ENCODE measurements at regions not wholly inside any gene's neighbourhood (a gene's known extent, or its start where the extent isn't known, plus 50 kb on each side); places are given as distances from the start of the nearest gene placed in this dataset.

DNA sequence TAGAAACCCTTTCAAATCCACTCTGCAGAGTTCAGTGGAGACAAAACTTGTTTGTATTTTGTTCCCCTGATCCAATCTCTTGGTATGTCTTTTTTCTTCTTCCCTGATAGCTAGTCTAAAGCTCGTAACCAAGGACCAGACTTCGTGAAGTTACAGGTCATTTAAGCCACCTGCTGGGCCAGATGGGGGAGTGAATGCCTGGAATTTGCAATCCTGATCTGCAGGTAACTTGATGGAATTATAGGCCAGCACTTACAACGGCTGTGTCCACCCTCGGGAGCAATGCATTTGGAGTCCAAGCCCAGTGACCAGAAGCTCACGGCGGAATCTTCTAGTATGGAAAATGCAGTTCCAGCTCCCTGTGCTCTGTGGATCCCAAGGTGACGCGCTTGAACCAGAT lies 566.9 kb downstream of the TCERG1L start:
- DNase-seq (ENCODE audit: low read depth) = no peak

DNA sequence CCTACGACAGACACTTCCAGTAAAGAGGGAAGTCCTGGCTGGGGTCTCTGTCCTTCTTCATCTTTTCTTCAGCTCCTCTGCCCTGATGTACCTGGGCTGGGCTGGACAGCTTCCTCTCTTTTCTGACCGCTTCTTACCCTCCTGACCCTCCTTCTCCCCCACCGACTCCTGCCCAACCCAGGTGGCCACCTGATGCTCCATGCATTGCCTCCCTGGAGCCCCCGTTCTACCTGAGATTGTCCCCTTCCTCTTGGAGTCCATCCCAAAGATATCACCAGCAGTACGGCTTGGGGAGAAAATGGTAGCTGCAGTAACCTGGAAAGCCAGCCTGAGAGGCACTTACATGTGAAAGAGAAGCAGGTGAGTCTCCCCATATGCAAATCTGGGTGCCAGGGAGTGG lies 566.3 kb downstream of the TCERG1L start:
- no peak for DNase-seq (ENCODE audit: low read depth)

DNA sequence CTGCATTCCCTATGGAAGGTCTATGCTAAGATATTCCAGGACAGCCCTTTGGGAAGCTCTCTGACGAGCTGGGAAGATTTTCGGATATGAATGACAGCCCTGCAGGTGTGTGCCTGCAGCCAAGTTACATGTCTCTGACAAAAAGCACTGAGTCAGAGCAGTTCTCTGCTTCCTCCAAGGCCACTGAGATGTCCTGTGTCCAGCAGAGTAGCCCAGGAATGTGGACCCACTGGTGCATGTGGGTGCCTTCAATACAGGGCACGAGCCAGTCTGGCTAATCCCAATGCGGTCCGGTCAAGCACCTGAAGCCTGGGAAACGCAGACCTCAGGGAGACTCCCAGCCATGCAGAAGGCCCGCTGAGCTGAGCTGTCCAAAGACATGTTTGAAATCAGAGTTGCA lies 565.7 kb downstream of the TCERG1L start:
- DNase-seq (ENCODE audit: low read depth) = no peak

DNA sequence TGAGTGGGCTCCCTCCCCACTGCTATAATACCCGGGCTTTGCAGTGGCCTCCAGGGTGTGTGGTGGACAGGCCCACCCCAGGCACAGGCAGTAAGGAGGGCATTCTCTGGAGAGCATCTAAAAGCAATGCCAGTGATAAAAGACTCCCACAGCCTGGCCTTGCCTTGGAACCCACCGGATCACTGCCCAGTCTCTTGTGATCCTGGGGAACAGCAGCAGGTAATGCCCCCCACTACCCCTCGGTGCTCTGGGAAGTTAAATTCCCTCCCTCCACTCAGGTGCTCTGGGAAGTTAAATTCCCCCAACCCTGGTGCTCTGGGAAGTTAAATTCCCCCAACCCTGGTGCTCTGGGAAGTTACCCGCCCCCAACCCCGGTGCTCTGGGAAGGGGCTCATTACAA lies 565.2 kb downstream of the TCERG1L start:
- no peak for DNase-seq (ENCODE audit: low read depth)

DNA sequence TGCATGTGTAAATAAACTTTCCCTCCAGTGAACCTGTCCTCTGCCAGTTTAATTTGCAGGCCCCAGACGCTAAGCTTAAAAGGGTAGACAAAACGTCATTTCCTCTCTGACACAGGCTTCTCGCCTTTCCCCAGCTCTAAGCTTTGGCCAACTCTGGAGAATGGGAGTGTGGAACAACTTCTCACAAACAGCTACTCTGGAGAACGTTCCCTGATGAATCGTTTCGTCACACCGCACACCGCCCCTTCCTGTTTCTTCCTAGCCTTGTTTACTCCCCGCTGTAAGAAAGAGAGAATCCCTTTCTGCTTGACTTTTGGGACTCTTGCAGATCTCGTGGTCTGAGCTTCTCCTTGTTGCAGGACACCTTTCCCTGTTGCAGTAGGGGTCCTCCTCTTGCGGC lies 564.2 kb downstream of the TCERG1L start:
- DNase-seq (ENCODE audit: low read depth) = no peak

DNA sequence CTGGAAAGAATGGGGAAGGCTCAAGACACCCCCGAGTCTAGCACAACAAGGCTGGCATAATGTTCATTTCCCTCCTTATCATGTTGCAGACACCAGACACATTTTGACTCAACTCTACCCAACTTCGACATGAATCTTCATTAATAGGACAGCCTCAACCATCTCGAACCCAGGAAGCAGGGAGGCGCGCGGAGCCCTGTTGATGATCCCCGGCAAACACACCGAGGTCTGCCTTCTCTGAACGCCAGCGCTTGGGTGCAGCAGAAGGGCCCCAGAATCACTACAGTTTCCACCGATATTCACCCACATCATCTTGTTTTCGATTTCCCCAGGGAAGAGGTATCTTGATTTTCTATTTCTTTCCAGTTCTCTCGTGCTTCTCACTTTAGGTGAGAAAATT lies 563.6 kb downstream of the TCERG1L start:
- DNase-seq (ENCODE audit: low read depth) = no peak

DNA sequence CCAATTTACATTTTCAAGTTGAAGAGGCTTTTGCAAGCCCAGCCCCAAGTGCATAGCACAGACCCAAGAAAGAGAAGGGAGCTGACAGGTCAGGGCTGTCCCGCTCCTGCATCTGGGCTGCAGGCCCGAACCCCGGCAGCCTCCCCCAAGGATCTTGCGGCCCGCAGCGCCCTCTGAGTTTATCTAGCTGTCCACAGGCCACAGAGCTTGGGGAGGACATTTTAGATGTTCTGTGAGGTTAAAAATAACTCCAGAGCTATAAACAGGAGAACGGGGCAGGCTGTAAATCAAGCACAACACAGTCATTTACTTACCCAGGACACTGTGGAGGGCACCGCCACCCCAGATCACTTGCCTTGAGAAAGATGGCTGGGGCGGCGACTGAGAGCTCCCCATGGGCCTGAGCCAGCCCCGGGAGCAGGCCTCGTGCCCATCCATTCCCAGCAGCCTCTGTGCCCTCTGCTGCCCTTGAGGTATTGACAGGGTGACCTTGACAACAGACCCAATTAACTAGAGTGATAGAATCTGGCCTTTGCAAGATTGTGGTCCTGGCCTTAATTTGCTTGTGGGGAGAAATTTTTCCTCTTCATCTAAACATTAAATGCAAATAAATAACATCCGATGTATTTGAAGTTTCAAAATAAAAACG lies 563.0 kb downstream of the TCERG1L start:
- no peak for DNase-seq (ENCODE audit: low read depth)

DNA sequence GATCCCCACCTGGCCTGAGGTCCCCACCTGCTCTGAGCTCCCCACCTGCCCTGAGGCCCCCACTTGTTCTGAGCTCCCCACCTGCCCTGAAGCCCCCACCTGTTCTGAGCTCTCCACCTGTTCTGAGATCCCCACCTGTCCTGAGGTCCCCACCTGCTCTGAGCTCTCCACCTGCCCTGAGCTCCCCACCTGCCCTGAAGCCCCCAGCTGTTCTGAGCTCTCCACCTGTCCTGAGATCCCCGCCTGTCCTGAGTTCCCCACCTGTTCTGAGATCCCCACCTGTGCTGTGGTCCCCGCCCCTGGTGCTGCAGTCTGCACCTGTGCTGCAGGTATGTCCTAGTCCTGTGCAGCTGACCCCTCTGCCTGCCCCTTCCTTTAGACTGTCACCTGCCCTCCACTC lies 561.6 kb downstream of the TCERG1L start:
- no peak for DNase-seq (ENCODE audit: low read depth)

DNA sequence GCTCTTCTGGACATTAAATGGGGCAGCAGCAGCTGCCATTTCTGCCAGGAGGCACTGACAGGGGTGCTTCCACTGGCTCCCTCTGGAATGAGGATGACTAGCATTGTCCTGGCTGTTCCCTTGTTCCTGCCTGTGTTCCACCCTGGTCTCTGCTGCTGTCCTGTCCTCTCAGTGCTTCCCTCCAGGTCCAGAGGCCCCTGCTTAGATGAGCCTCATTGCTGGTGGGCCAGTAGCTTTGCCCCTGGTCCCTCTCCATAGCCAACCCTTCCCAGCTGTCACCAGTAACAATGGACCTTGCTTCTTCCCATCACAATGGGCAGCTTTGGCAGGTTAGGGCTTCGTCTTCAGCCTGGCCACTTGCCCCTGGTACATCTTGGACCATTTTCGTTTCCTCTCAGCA lies 561.1 kb downstream of the TCERG1L start:
- no peak for DNase-seq (ENCODE audit: low read depth)

DNA sequence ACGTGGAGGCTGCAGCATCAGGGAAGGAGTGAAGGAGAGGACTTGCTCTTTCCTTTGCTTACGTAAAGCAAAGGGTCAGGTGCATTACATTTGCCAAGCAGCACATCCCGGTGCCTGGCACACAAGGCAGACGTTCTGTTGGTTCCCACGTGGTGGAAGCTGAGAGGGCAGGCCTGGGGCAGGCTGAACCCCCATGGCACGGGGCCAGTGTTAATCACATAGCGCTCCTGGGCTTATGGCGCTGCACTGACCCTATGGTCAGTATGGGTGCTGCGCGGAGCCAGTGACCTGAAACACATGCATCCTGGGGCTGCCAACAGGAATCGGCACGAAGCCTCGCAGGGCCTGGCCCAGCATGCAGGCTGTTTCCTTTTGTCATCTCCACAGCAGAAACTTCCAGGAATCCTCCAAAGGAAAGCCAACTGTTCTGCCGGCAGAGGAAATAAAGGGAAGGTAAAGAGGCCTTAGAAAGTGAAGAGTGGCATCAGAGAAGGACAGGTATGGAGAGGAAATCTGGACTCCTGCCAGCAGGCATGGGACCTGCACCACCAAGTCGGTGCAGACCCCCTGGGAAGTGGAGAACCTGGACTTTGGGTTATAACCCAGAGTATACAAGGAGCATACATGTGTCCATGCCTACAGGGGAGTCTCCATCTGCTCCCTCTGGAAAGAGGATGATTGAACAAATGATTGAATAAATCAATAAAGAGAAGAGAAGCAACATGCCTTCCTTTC lies 560.2 kb downstream of the TCERG1L start:
- DNase-seq (ENCODE audit: low read depth) = no peak

DNA sequence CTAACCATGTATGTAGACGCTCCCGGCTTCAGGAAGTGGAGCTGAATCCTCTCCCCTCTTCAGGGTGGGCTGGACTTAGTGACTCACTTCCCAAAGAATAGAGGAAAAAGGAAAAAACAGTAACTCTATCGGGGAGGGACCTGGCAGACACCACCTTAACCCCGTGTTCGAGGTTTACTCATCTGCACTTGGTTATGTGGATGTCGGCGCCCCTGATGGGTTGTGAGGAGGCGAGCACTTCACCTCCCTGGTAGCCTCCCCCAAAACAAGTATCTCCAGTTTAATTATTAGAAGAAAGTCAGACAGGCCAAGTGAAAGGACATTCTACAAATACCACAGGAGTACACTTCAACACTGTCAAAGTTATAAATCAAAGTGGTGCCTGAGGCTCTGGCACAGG lies 559.7 kb downstream of the TCERG1L start:
- DNase-seq (ENCODE audit: low read depth) = no peak

DNA sequence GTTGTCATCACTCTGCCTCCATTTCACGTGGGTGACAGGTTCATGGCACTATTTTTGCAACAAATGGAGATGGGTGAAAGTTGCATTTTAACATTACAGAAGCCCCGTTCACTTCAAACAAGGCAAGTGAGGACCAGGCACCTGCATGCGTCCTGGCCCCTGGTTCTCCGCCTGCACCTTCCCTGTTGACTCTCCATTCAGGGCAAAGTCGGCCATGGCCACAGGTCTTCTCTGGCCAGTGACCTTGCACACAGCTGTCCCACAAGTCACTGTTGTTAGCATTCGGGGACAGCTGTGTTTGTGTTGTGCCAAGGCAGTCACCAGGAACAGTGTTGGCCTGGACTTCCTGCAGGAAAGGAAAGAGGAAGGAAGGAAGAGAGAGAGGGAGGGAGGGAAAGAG lies 554.9 kb downstream of the TCERG1L start:
- DNase-seq (ENCODE audit: low read depth) = no peak

DNA sequence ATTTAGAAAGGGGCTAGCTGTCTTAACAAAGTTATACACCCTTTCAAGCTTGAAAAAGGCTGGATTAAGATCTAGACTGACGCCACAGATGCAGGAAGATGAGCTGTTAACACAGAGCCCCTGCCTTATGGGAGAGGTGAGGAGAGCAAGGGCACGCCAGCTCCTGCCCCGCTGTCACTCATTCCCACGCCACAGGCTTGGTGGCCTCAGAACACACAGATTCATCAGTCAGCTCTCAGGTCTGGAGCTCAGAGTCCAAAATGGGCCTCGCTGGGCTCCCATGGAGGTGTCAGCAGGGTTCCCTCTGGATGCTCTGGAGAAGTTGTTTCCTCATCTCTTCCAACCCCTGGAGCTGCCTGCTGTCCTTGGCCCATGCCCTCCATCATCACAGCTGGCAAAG lies 554.2 kb downstream of the TCERG1L start:
- DNase-seq (ENCODE audit: low read depth) = no peak

DNA sequence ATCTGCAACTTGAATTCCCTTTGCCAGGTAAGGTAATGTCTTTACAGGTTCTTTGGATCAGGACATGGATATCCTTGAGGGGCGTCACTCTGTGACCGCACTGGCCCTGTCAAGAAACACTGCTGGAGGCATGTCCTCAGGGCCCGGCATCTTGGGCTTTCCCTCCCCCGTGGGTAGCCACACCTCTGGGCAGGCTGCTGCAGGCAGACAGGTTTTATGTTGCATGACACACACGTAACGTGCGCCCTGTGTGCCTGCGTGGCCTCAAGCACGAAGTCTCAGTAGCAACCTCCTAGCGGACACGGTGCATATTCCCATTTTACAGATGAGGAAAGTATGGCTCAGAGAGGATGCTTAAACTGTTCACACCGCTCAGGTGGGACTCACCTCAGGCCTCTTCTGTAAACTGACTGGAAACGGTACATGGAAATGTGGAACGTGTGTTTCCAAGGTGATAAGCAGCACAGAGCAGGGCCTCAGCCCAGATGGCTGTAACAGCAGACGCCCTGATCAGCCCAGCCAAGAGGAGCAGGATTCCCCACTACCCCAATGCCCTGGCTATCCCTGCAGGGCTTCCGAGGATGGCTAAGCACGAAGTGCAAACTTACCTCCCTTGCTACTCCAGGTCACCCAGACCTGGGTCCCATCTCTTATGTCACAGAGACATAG lies 553.6 kb downstream of the TCERG1L start:
- DNase-seq (ENCODE audit: low read depth) = no peak

DNA sequence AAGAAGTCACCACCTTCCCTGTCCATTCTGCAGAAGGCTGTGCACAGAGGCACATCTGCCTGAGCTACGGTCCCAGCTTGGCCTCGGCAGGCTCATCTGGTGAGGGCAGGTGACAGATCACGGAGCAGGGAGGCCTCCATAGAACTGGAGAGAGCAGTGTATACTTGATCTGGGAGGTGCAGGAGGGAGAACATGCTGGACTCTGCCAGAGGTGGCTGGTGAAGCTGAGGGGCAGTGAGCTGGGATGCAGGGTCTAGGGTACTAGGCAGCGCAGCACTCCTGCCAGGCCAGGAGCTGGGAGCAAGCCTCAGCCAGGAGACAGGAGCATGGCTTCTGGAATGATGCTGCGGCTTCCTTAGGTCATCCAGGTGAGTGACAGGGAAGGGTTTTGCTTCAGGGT lies 553.0 kb downstream of the TCERG1L start:
- DNase-seq (ENCODE audit: low read depth) = no peak

DNA sequence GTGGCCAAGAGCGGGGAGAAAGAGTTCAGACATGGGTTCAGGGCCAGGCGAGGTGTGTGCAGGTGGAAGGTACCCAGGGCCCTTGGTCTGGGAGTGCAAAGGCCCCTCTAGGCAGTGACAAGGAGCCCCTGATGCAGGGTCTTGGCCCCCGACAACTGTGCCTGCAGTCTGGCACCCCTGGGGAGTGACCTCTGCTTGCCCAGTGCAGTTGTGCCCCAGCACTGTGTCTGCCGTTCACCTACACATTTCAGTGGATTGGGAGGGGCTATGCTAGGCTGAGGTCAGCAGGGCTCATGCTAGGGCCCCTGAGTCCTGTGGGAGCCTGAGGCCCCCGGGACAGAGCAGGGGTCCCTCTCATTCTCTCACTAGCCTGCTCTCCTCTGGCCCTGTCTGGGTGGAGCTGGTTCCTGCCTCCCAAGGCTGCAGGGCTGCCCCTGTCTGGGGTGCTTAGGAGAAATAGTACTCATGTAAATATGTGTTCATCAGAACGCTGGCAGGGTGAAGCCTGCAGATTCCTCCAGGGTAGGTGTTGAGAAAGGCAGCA lies 550.4 kb downstream of the TCERG1L start:
- no peak for DNase-seq (ENCODE audit: low read depth)

DNA sequence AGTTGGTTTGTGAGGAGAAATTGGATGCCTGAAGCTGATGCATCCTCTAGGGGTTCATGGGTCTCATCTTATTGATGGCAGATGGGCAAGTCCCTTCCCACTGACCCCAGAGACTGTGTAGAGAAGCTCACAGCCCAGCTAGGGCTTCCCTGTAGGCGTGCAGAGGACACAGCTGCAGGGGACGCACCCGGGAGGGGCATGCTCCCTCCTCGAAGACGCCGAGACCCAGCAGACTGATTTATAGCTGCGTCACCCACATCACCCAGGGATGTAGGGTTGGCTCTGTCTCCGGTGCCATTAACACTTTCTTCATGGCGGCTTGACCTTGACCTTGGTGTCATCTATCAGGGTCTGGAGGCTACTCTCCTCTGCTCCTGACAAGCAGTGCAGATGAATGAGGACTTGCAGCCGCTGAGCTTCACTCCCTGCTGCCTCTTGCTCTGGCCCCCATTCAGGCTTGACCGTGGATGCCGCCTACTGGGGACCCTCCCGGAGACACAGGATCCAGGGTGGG lies 549.7 kb downstream of the TCERG1L start:
- DNase-seq (ENCODE audit: low read depth) = no peak

DNA sequence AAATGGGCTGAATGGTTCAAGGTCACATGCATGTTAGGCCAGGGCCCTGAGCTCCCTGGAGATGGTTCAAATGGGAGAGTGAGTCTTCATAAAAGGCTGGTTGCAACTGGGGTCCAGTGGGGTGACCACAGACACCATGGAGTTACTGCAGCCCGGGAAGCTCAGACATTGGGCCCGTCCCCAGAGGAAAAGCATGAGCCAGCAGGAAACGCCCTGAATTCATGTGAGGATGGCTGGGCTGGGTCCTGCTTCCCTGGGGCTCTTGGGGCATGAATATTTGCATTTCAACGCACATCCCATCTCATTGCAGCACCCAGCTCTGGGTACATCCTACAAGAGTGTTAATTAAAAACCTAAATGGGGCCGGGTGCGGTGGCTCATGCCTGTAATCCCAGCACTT lies 549.0 kb downstream of the TCERG1L start:
- DNase-seq (ENCODE audit: low read depth) = no peak

DNA sequence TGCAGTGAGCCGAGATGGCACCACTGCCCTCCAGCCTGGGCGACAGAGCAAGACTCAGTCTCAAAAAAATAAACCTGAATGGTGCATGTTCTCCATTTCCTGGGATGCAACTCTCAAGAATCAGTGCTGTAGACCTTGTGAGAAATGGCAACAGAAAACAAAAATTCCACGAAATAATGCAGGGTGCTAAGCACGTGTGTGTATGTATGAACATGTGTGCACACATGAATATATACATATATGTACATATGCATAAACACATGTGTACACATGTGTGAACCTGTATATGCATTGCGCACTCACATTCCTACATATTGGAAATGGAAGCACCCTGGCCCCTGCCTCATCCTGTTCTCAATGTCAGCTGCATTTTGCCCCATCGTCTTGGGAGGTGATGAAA lies 548.5 kb downstream of the TCERG1L start:
- DNase-seq (ENCODE audit: low read depth) = no peak

DNA sequence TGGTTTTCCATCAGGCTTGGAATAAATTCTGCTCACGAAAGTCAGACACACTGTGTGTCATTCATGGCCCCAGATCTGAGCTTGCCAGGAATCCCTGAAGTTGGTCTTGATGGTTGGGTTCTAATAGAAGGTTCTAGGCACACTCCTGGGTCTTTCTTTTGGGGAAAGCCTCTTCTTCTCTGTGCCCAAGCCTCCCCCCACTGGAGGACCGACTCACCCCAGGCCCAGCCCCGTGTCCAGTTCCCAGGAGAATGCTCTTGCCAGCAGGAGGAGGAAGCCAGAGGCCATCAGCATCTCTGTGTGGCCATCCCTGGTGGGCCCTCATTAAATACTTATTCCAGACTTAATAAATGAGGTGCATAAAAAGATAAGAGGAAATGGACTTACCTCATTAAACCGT lies 548.0 kb downstream of the TCERG1L start:
- no peak for DNase-seq (ENCODE audit: low read depth)

DNA sequence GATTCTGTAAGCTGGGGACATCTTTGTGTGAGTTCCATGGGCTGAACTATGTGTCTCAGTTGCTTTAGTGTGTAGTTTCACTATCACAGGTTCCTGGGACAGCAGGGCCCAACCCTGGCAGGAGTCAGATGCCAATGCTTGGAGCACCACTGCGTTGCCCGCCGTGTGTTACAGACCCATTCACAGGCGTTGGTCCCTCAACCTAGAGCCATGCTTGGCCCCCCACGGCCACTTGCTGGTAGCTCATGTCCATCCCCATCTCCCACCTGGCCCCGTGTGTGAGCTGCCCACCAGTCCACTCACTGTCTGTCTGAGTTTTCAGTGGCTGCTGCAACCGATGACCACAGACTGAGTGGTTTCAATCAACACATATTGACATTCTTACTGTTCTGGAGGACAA lies 546.9 kb downstream of the TCERG1L start:
- DNase-seq (ENCODE audit: low read depth) = no peak

DNA sequence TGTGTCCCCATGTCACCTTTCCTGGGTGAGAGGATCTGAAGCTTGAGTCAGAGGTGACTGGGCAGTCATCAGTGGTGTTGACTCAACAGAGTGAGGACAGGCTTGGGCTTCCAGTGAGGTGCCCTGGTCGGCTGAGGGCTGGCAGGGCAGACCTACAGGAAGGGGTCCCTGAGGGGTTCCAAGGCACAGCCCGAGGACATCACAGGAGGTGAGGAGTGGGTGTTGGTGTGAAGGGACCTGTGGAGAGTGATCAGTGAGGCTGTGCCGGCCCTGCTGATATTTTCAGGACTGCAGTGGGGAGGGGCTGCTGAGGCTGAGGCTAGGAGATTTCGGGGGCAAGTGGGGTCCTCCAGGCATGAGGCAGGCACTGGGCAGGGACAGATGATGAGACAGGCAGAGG lies 545.5 kb downstream of the TCERG1L start:
- DNase-seq (ENCODE audit: low read depth) = no peak

DNA sequence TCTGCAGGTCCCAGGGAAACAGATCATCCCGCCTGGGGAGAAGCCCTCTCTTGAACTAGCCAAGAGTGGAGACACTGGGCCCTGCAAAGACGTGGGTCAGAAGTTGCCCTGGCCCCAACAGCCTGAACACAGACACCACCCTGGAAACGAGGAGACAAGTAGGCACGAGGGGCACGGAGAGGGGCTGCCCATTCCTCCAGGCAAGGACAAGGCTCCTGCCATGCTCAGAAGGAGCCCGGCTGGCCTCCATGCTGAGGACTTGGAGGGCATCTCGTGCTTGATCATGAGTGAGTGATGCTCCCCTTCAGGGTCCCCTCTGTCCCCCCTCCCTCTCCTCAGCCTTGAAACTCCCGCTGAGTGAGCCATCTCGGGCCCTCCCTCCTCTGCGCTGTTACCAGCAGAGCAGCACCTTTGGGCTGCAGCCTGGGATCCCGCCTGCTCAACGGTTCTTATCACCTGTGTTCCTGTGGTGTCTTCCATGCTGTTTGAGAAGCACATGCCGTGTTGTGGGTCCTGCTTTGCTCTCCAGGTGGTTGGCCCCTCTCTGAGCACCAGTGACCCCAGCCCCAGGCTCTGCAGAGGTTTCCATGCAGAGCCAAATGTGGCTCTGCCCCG lies 544.3 kb downstream of the TCERG1L start:
- DNase-seq (ENCODE audit: low read depth) = no peak
